Fibroblast of lung (primary cell): ENCODE measurements at regions not wholly inside any gene's neighbourhood (a gene's known extent, or its start where the extent isn't known, plus 50 kb on each side); places are given as distances from the start of the nearest gene placed in this dataset.

ENCODE experiments used
- DNase-seq, 2 donors: peaks; one replicate each; pipeline versions ENCODE4 v3.0.0 to v3.0.0-alpha.2; 2010; ENCODE audit warnings: low read depth in 2 of 2
- H2AFZ ChIP-seq: 2 replicates; pipeline ENCODE4 v1.5.1; 2012; ENCODE audit warnings: low read length, control low read depth, inconsistent platforms
- H3K27ac ChIP-seq: 2 replicates; pipeline ENCODE4 v1.5.1; 2011; ENCODE audit warnings: low read length, control low read depth; ENCODE audit not compliant: insufficient read depth
- H3K27me3 ChIP-seq: 2 replicates; pipeline ENCODE4 v1.5.1; 2011; ENCODE audit warnings: mild to moderate bottlenecking, low read length; ENCODE audit not compliant: control insufficient read depth, insufficient read depth
- H3K36me3 ChIP-seq: 2 replicates; pipeline ENCODE4 v1.5.1; 2011; ENCODE audit warnings: low read length; ENCODE audit not compliant: control insufficient read depth, insufficient read depth
- H3K4me1 ChIP-seq: 2 replicates; pipeline ENCODE4 v1.5.1; 2011; ENCODE audit warnings: low read length; ENCODE audit not compliant: control insufficient read depth, insufficient read depth; ENCODE audit errors: extremely low read depth
- H3K4me2 ChIP-seq: 2 replicates; pipeline ENCODE4 v1.5.1; 2011; ENCODE audit warnings: low read length, control low read depth; ENCODE audit not compliant: insufficient read depth; ENCODE audit errors: extremely low read depth
- H3K4me3 ChIP-seq, 4 experiments: fragments of 200-600 bp in 1 of 4; sonication (generic) in 1 of 4; replicated peaks in 1 of 4; 2 replicates each; pipeline ENCODE4 v1.5.1; 2011 to 2016; ENCODE audit warnings: low read length in 4 of 4, low read depth in 3 of 4, mild to moderate bottlenecking in 3 of 4, control low read depth in 2 of 4, inconsistent platforms in 1 of 4, mixed read lengths in 1 of 4; ENCODE audit not compliant: insufficient read depth in 1 of 4; ENCODE audit errors: control extremely low read depth in 1 of 4
- H3K79me2 ChIP-seq: 2 replicates; pipeline ENCODE4 v1.5.1; 2012; ENCODE audit warnings: mild to moderate bottlenecking, low read length, inconsistent platforms; ENCODE audit not compliant: control insufficient read depth, insufficient read depth
- H3K9ac ChIP-seq: 2 replicates; pipeline ENCODE4 v1.5.1; 2011; ENCODE audit warnings: mild to moderate bottlenecking, low read length, control low read depth; ENCODE audit not compliant: insufficient read depth
- H3K9me3 ChIP-seq: 2 replicates; pipeline ENCODE4 v1.5.1; 2012; ENCODE audit warnings: low read depth, low read length; ENCODE audit not compliant: control insufficient read depth, insufficient read depth
- H4K20me1 ChIP-seq: 2 replicates; pipeline ENCODE4 v1.5.1; 2011; ENCODE audit warnings: low read length; ENCODE audit not compliant: control insufficient read depth, insufficient read depth; ENCODE audit errors: extremely low read depth
- CTCF ChIP-seq, 2 donors: IDR thresholded peaks in 1 of 2; conservative IDR thresholded peaks in 1 of 2; 1 replicate in 1 of 2; 2 replicates in 1 of 2; pipeline ENCODE4 v1.5.1; 2011 to 2012; ENCODE audit warnings: low read length in 2 of 2, control low read depth in 1 of 2, inconsistent platforms in 1 of 2, low read depth in 1 of 2, mild to moderate bottlenecking in 1 of 2
- EZH2 ChIP-seq: IDR thresholded peaks from 2 replicates; pipeline ENCODE4 v1.5.1; 2012; ENCODE audit warnings: low read length, control low read depth, mild to moderate bottlenecking; ENCODE audit errors: missing control alignments

- no peak overlapping the region for H3K4me3 ChIP-seq
- H3K4me1 ChIP-seq = no peaks in the 10 kb centered on the region
- H3K27ac ChIP-seq = no peak overlapping the region
- TF ChIP-seq CTCF (conservative IDR thresholded peaks at IDR 0.05 in 1 of 2, IDR thresholded peaks at IDR 0.05 in 1 of 2; ENCODE audit: low read depth in 1 of 2, low read length in 2 of 2) (peak in 1 of 2 donors; percentile 25), EZH2 (no peak)
- no peaks in the 10 kb centered on the region for H3K36me3 ChIP-seq
- no peaks in the 10 kb centered on the region for H3K9me3 ChIP-seq
- H4K20me1 ChIP-seq = no peaks in the 10 kb centered on the region
- H3K27me3 ChIP-seq = no peaks in the 10 kb centered on the region
- no peaks in the 10 kb centered on the region for H3K79me2 ChIP-seq
- DNase-seq = no peak
- H3K4me2 ChIP-seq = no peak overlapping the region
- H3K9ac ChIP-seq = no peak overlapping the region
- H2AFZ ChIP-seq = no peak overlapping the region
Observed at GRCh38 chr6:26258212-26258977, 106.6 kb upstream of the BTN3A2 start.

- Histone ChIP-seq H4K20me1 (no peaks in the 10 kb centered on the region), H3K9ac (no peak overlapping the region), H3K79me2 (no peaks in the 10 kb centered on the region), H3K4me3 (no peak overlapping the region), H3K27me3 (no peaks in the 10 kb centered on the region), H3K4me1 (no peaks in the 10 kb centered on the region), H3K27ac (no peak overlapping the region), H3K36me3 (no peaks in the 10 kb centered on the region), H3K4me2 (no peak overlapping the region), H3K9me3 (no peaks in the 10 kb centered on the region), H2AFZ (no peak overlapping the region)
- DNase-seq = no peak
- no peak for TF ChIP-seq CTCF (conservative IDR thresholded peaks at IDR 0.05 in 1 of 2, IDR thresholded peaks at IDR 0.05 in 1 of 2; ENCODE audit: low read depth in 1 of 2, low read length in 2 of 2)
- no peak for TF ChIP-seq EZH2
Observed at GRCh38 chr6:26260110-26260637, 104.8 kb upstream of the BTN3A2 start.

- Histone ChIP-seq H4K20me1 (no peaks in the 10 kb centered on the region), H3K9ac (no peak overlapping the region), H3K4me3 (no peak overlapping the region), H3K4me2 (no peak overlapping the region), H3K36me3 (no peaks in the 10 kb centered on the region), H3K4me1 (no peaks in the 10 kb centered on the region), H3K27me3 (no peaks in the 10 kb centered on the region), H3K9me3 (no peaks in the 10 kb centered on the region), H3K79me2 (no peaks in the 10 kb centered on the region), H2AFZ (no peak overlapping the region), H3K27ac (no peak overlapping the region)
- no peak for DNase-seq
- TF ChIP-seq EZH2 (no peak), CTCF (conservative IDR thresholded peaks at IDR 0.05 in 1 of 2, IDR thresholded peaks at IDR 0.05 in 1 of 2; ENCODE audit: low read depth in 1 of 2, low read length in 2 of 2) (no peak)
Observed at GRCh38 chr6:26260725-26261490, 104.1 kb upstream of the BTN3A2 start.
